Chondrocyte (in vitro differentiated cells): ENCODE measurements at regions not wholly inside any gene's neighbourhood (a gene's known extent, or its start where the extent isn't known, plus 50 kb on each side); places are given as distances from the start of the nearest gene placed in this dataset.

Source experiments
- DNase-seq: peaks from one replicate; pipeline ENCODE4 v3.0.0; 2021; ENCODE audit warnings: mixed read lengths, low spot score
- H3K27ac Mint-ChIP-seq: one replicate; pipeline ENCODE4 v1.8.0; 2021; ENCODE audit warnings: mild to moderate bottlenecking, moderate library complexity, mixed read lengths; ENCODE audit not compliant: unreplicated experiment
- H3K27me3 Mint-ChIP-seq: 2 replicates; pipeline ENCODE4 v1.8.0; 2021; ENCODE audit warnings: low read depth, mixed read lengths
- H3K36me3 Mint-ChIP-seq: 2 replicates; pipeline ENCODE4 v1.8.0; 2021; ENCODE audit warnings: low read depth, mixed read lengths
- H3K4me1 Mint-ChIP-seq: 2 replicates; pipeline ENCODE4 v1.8.0; 2021; ENCODE audit warnings: low read depth, mild to moderate bottlenecking, mixed read lengths
- H3K4me3 Mint-ChIP-seq: one replicate; pipeline ENCODE4 v1.8.0; 2021; ENCODE audit warnings: mild to moderate bottlenecking, moderate library complexity, mixed read lengths; ENCODE audit not compliant: unreplicated experiment
- H3K9me3 Mint-ChIP-seq: 2 replicates; pipeline ENCODE4 v1.8.0; 2021; ENCODE audit warnings: low read depth, mixed read lengths
- CTCF ChIP-seq: fragments of 200-600 bp; sonication (generic); IDR thresholded peaks from 2 replicates; pipeline ENCODE4 v1.5.0; 2021; ENCODE audit warnings: antibody characterized with exemption, mild to moderate bottlenecking, moderate library complexity

DNA sequence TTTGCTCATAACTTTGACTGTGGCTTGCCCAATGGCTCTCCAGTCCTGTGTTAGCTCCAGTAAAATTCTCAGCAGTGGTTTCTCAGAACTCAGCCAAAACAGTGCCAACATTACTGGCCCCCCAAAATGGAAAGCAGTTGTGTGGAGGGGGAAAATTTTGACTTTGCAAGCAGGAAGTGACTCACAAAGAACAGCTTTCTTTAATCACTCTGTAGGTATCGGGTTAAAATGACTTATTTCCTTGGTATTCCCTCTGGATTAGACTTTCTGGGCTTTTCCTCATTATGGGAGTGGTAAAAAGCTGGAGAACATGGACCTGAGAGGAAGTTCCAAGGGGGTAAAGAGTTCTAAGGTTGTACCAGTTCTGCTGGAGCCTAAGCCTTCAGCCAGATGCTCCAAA is 175.7 kb upstream of the RND3 start:
- Mint-ChIP-seq H3K4me3 (no peak overlapping the region), H3K27me3 (no peaks in the 10 kb centered on the region), H3K9me3 (peaks cover 34% of the 10 kb centered on the region), H3K4me1 (peaks cover 6% of the 10 kb centered on the region), H3K27ac (peak overlapping the region; percentile 42), H3K36me3 (peaks cover 2% of the 10 kb centered on the region)
- DNase-seq, result no peak
- no peak for TF ChIP-seq CTCF

DNA sequence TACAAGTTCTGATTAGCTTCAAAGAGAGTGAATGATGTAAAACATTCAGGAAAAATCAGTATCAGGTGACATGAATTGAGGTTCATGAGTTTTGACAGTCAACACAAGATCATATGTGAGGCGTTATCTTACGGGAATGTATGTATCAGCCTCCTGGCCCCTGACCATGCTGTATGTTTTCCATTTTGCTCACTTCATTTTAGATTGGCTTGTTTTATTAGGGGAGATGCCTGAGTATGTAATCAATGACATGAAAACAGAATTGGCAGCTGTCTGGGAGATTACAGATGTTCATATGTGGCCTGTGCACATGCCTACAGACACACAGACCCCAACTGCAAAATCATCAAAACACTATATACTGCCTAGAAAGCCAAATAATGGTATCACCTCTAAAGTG is 168.5 kb upstream of the RND3 start:
- no peak for DNase-seq
- no peaks in the 10 kb centered on the region for H3K36me3 Mint-ChIP-seq

DNA sequence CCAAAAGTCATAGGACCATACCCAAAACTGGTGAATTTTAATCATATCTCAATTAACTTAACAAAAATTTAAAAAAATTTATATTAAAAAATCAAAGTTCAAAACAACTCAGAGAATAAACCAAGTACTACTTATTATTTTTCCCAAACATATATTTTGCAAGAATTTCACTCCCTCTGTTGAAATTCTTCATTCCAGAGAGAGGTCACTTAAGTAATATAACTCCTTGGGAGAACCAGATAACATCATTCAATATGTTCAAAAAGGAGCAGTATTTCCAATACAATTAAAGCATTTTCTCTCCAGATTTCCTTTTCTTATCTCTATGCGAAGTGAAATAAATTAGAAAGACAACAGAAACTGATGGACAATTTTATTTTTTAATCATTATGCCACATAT is 165.9 kb upstream of the RND3 start:
- Mint-ChIP-seq H3K4me1 (peaks cover 4% of the 10 kb centered on the region), H3K9me3 (peaks cover 11% of the 10 kb centered on the region), H3K4me3 (no peak overlapping the region), H3K27ac (no peak overlapping the region), H3K36me3 (no peaks in the 10 kb centered on the region), H3K27me3 (no peaks in the 10 kb centered on the region)
- TF ChIP-seq CTCF, result no peak
- DNase-seq, result no peak

More for the DNA sequence above, 168.5 kb upstream of the RND3 start:
- Mint-ChIP-seq H3K4me1 (peaks cover 4% of the 10 kb centered on the region), H3K27ac (no peak overlapping the region), H3K27me3 (no peaks in the 10 kb centered on the region), H3K9me3 (peaks cover 18% of the 10 kb centered on the region), H3K4me3 (no peak overlapping the region)
- no peak for TF ChIP-seq CTCF

DNA sequence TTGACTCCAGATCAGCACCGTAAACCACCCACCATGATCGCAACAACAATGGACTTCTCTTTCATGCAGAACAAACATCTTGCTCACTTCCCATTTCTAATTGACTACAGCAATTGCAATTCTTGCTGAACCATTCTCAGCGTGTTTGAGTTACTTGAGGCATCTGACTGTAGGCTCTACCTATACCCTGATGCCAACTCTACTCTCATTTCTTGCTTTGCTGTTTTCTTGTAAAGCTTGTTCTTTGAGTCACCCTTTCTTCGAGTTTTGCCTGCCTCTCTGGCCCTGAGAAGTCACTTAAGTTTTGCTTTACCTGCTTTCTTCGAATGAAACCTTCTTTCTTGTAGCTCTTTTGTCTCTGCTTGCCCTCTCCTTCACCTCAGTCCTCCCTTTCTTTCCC is 160.5 kb upstream of the RND3 start:
- DNase-seq, result no peak
- peaks cover 34% of the 10 kb centered on the region for H3K4me1 Mint-ChIP-seq
- no peak overlapping the region for H3K4me3 Mint-ChIP-seq
- no peaks in the 10 kb centered on the region for H3K9me3 Mint-ChIP-seq
- H3K27me3 Mint-ChIP-seq, result no peaks in the 10 kb centered on the region
- no peak for TF ChIP-seq CTCF
- H3K27ac Mint-ChIP-seq, result no peak overlapping the region
- H3K36me3 Mint-ChIP-seq, result no peaks in the 10 kb centered on the region

DNA sequence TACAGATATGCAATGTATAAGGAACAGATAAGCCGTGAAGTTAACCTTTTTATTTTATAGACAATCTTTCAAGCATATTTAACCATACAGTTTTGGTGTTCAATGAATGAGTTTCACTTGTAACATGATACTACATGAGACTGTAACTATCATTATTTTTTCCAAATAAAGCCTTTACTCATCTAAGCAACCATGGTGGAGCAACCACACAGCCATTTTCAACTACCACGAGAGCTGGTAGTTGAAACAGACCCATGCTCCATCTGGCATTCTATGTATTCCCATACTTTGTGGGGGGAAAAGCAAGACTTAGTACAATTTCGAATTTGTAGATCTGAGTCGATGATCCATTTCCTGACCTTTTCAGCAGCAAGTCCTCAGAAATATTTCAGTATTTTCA is 159.3 kb upstream of the RND3 start:
- no peaks in the 10 kb centered on the region for H3K27me3 Mint-ChIP-seq
- H3K36me3 Mint-ChIP-seq, result no peaks in the 10 kb centered on the region
- H3K4me3 Mint-ChIP-seq, result no peak overlapping the region
- no peak overlapping the region for H3K27ac Mint-ChIP-seq
- TF ChIP-seq CTCF, result no peak
- no peak for DNase-seq
- H3K9me3 Mint-ChIP-seq, result no peaks in the 10 kb centered on the region
- peaks cover 34% of the 10 kb centered on the region for H3K4me1 Mint-ChIP-seq
